ENCODE measurements at regions not wholly inside any gene's neighbourhood (a gene's known extent, or its start where the extent isn't known, plus 50 kb on each side); places are given as distances from the start of the nearest gene placed in this dataset.

- no peak overlapping the region for H3K9ac ChIP-seq (ENCODE audit: low read depth, low read length)
- no peaks in the 10 kb centered on the region for H3K36me3 ChIP-seq (ENCODE audit: insufficient read depth, low read depth, low read length)
- no peaks in the 10 kb centered on the region for H3K4me1 ChIP-seq (ENCODE audit: insufficient read depth, low read length)
- no peaks in the 10 kb centered on the region for H3K27me3 ChIP-seq (ENCODE audit: insufficient read depth, low read length)
- no peaks in the 10 kb centered on the region for H3K9me3 ChIP-seq (ENCODE audit: insufficient read depth, low read depth, low read length)
- no peak overlapping the region for H3K27ac ChIP-seq (ENCODE audit: low read length)
- no peak overlapping the region for H3K4me3 ChIP-seq (ENCODE audit: low read length)
Measured at GRCh38 chr19:28465371-28466086, 747.4 kb downstream of the UQCRFS1 start.

GRCh38 chr19:28463493-28464053 is 749.4 kb downstream of the UQCRFS1 start:
- Histone ChIP-seq H3K27me3 (ENCODE audit: insufficient read depth, low read length) (no peaks in the 10 kb centered on the region), H3K36me3 (ENCODE audit: insufficient read depth, low read depth, low read length) (no peaks in the 10 kb centered on the region), H3K9me3 (ENCODE audit: insufficient read depth, low read depth, low read length) (no peaks in the 10 kb centered on the region), H3K9ac (ENCODE audit: low read depth, low read length) (no peak overlapping the region), H3K27ac (ENCODE audit: low read length) (no peak overlapping the region), H3K4me3 (ENCODE audit: low read length) (no peak overlapping the region), H3K4me1 (ENCODE audit: insufficient read depth, low read length) (no peaks in the 10 kb centered on the region)

- Histone ChIP-seq H3K9me3 (ENCODE audit: insufficient read depth, low read depth, low read length) (no peaks in the 10 kb centered on the region), H3K9ac (ENCODE audit: low read depth, low read length) (no peak overlapping the region), H3K36me3 (ENCODE audit: insufficient read depth, low read depth, low read length) (no peaks in the 10 kb centered on the region), H3K4me1 (ENCODE audit: insufficient read depth, low read length) (no peaks in the 10 kb centered on the region), H3K27me3 (ENCODE audit: insufficient read depth, low read length) (no peaks in the 10 kb centered on the region), H3K27ac (ENCODE audit: low read length) (no peak overlapping the region), H3K4me3 (ENCODE audit: low read length) (no peak overlapping the region)
Measured at GRCh38 chr19:28457620-28458019, 755.3 kb downstream of the UQCRFS1 start.

- Histone ChIP-seq H3K27me3 (ENCODE audit: insufficient read depth, low read length) (no peaks in the 10 kb centered on the region), H3K4me3 (ENCODE audit: low read length) (no peak overlapping the region), H3K9me3 (ENCODE audit: insufficient read depth, low read depth, low read length) (no peaks in the 10 kb centered on the region), H3K4me1 (ENCODE audit: insufficient read depth, low read length) (no peaks in the 10 kb centered on the region), H3K9ac (ENCODE audit: low read depth, low read length) (no peak overlapping the region), H3K36me3 (ENCODE audit: insufficient read depth, low read depth, low read length) (no peaks in the 10 kb centered on the region), H3K27ac (ENCODE audit: low read length) (no peak overlapping the region)
Measured at GRCh38 chr19:28456708-28457320, 756.1 kb downstream of the UQCRFS1 start.

GRCh38 chr19:28456252-28456651 is 756.7 kb downstream of the UQCRFS1 start:
- H3K36me3 ChIP-seq (ENCODE audit: insufficient read depth, low read depth, low read length), result no peaks in the 10 kb centered on the region
- no peaks in the 10 kb centered on the region for H3K27me3 ChIP-seq (ENCODE audit: insufficient read depth, low read length)
- H3K4me1 ChIP-seq (ENCODE audit: insufficient read depth, low read length), result no peaks in the 10 kb centered on the region
- H3K4me3 ChIP-seq (ENCODE audit: low read length), result no peak overlapping the region
- no peaks in the 10 kb centered on the region for H3K9me3 ChIP-seq (ENCODE audit: insufficient read depth, low read depth, low read length)
- H3K9ac ChIP-seq (ENCODE audit: low read depth, low read length), result no peak overlapping the region
- H3K27ac ChIP-seq (ENCODE audit: low read length), result no peak overlapping the region

- Histone ChIP-seq H3K9ac (ENCODE audit: low read depth, low read length) (no peak overlapping the region), H3K36me3 (ENCODE audit: insufficient read depth, low read depth, low read length) (no peaks in the 10 kb centered on the region), H3K27me3 (ENCODE audit: insufficient read depth, low read length) (no peaks in the 10 kb centered on the region), H3K27ac (ENCODE audit: low read length) (no peak overlapping the region), H3K9me3 (ENCODE audit: insufficient read depth, low read depth, low read length) (no peaks in the 10 kb centered on the region), H3K4me3 (ENCODE audit: low read length) (no peak overlapping the region), H3K4me1 (ENCODE audit: insufficient read depth, low read length) (no peaks in the 10 kb centered on the region)
Measured at GRCh38 chr19:28454083-28454482, 758.9 kb downstream of the UQCRFS1 start.

- Histone ChIP-seq H3K27ac (ENCODE audit: low read length) (no peak overlapping the region), H3K4me3 (ENCODE audit: low read length) (no peak overlapping the region), H3K4me1 (ENCODE audit: insufficient read depth, low read length) (no peaks in the 10 kb centered on the region), H3K27me3 (ENCODE audit: insufficient read depth, low read length) (no peaks in the 10 kb centered on the region), H3K36me3 (ENCODE audit: insufficient read depth, low read depth, low read length) (no peaks in the 10 kb centered on the region), H3K9me3 (ENCODE audit: insufficient read depth, low read depth, low read length) (no peaks in the 10 kb centered on the region), H3K9ac (ENCODE audit: low read depth, low read length) (no peak overlapping the region)
Measured at GRCh38 chr19:28453420-28453819, 759.5 kb downstream of the UQCRFS1 start.

GRCh38 chr19:28449803-28450202 is 763.1 kb downstream of the UQCRFS1 start:
- no peak overlapping the region for H3K4me3 ChIP-seq (ENCODE audit: low read length)
- H3K9me3 ChIP-seq (ENCODE audit: insufficient read depth, low read depth, low read length), result no peaks in the 10 kb centered on the region
- no peak overlapping the region for H3K9ac ChIP-seq (ENCODE audit: low read depth, low read length)
- H3K27ac ChIP-seq (ENCODE audit: low read length), result no peak overlapping the region
- H3K36me3 ChIP-seq (ENCODE audit: insufficient read depth, low read depth, low read length), result no peaks in the 10 kb centered on the region
- no peaks in the 10 kb centered on the region for H3K27me3 ChIP-seq (ENCODE audit: insufficient read depth, low read length)
- H3K4me1 ChIP-seq (ENCODE audit: insufficient read depth, low read length), result peaks cover 23% of the 10 kb centered on the region; the same call in 1 of the 2 replicates

- Histone ChIP-seq H3K27me3 (ENCODE audit: insufficient read depth, low read length) (no peaks in the 10 kb centered on the region), H3K9me3 (ENCODE audit: insufficient read depth, low read depth, low read length) (no peaks in the 10 kb centered on the region), H3K27ac (ENCODE audit: low read length) (peak overlapping the region; percentile 16), H3K4me1 (ENCODE audit: insufficient read depth, low read length) (peaks cover 23% of the 10 kb centered on the region; the same call in 1 of the 2 replicates), H3K36me3 (ENCODE audit: insufficient read depth, low read depth, low read length) (no peaks in the 10 kb centered on the region), H3K9ac (ENCODE audit: low read depth, low read length) (peak overlapping the region; percentile 45; the same call in 1 of the 2 replicates), H3K4me3 (ENCODE audit: low read length) (0 out of 2 replicates have a peak overlapping the region, but pooled peaks have one; percentile 4)
Measured at GRCh38 chr19:28446511-28446910, 766.4 kb downstream of the UQCRFS1 start.

GRCh38 chr19:28445826-28446225 is 767.1 kb downstream of the UQCRFS1 start:
- peaks cover 23% of the 10 kb centered on the region; the same call in 1 of the 2 replicates for H3K4me1 ChIP-seq (ENCODE audit: insufficient read depth, low read length)
- no peak overlapping the region for H3K9ac ChIP-seq (ENCODE audit: low read depth, low read length)
- no peaks in the 10 kb centered on the region for H3K36me3 ChIP-seq (ENCODE audit: insufficient read depth, low read depth, low read length)
- H3K4me3 ChIP-seq (ENCODE audit: low read length), result no peak overlapping the region
- no peaks in the 10 kb centered on the region for H3K27me3 ChIP-seq (ENCODE audit: insufficient read depth, low read length)
- H3K9me3 ChIP-seq (ENCODE audit: insufficient read depth, low read depth, low read length), result no peaks in the 10 kb centered on the region
- no peak overlapping the region for H3K27ac ChIP-seq (ENCODE audit: low read length)

GRCh38 chr19:28444362-28444761 is 768.6 kb downstream of the UQCRFS1 start:
- Histone ChIP-seq H3K27ac (ENCODE audit: low read length) (no peak overlapping the region), H3K36me3 (ENCODE audit: insufficient read depth, low read depth, low read length) (no peaks in the 10 kb centered on the region), H3K4me3 (ENCODE audit: low read length) (no peak overlapping the region), H3K9ac (ENCODE audit: low read depth, low read length) (no peak overlapping the region), H3K27me3 (ENCODE audit: insufficient read depth, low read length) (no peaks in the 10 kb centered on the region), H3K4me1 (ENCODE audit: insufficient read depth, low read length) (peaks cover 23% of the 10 kb centered on the region; the same call in 1 of the 2 replicates), H3K9me3 (ENCODE audit: insufficient read depth, low read depth, low read length) (no peaks in the 10 kb centered on the region)

GRCh38 chr19:28443361-28443760 is 769.6 kb downstream of the UQCRFS1 start:
- H3K27me3 ChIP-seq (ENCODE audit: insufficient read depth, low read length), result no peaks in the 10 kb centered on the region
- peaks cover 23% of the 10 kb centered on the region; the same call in 1 of the 2 replicates for H3K4me1 ChIP-seq (ENCODE audit: insufficient read depth, low read length)
- no peak overlapping the region for H3K9ac ChIP-seq (ENCODE audit: low read depth, low read length)
- H3K9me3 ChIP-seq (ENCODE audit: insufficient read depth, low read depth, low read length), result no peaks in the 10 kb centered on the region
- no peaks in the 10 kb centered on the region for H3K36me3 ChIP-seq (ENCODE audit: insufficient read depth, low read depth, low read length)
- no peak overlapping the region for H3K4me3 ChIP-seq (ENCODE audit: low read length)
- H3K27ac ChIP-seq (ENCODE audit: low read length), result no peak overlapping the region
